Left lung (tissue), 4 donors: ENCODE measurements at regions not wholly inside any gene's neighbourhood (a gene's known extent, or its start where the extent isn't known, plus 50 kb on each side); places are given as distances from the start of the nearest gene placed in this dataset.

Experiments used
- ATAC-seq: fragments of 200-7000 bp; cut with Tn5 transposase; one replicate; pipeline ENCODE4 v1.9.1; 2020; ENCODE audit warnings: moderate library complexity
- DNase-seq, 4 donors: peaks; one replicate each; pipeline ENCODE4 v3.0.0-alpha.2; 2013 to 2020
- H3K27ac ChIP-seq, 2 donors: fragments of 200-600 bp; sonication (generic) in 1 of 2; one replicate each; pipeline versions ENCODE4 v1.5.0 to v1.8.0; 2020 to 2021
- H3K27me3 ChIP-seq, 2 donors: fragments of 200-600 bp; sonication (generic) in 1 of 2; one replicate each; pipeline versions ENCODE4 v1.5.0 to v1.8.0; 2020 to 2021
- H3K36me3 ChIP-seq, 2 donors: fragments of 200-600 bp; sonication (generic) in 1 of 2; one replicate each; pipeline versions ENCODE4 v1.5.0 to v1.8.0; 2020 to 2021
- H3K4me1 ChIP-seq, 2 donors: fragments of 200-600 bp; one replicate each; pipeline ENCODE4 v1.8.0; 2021
- H3K4me3 ChIP-seq, 2 donors: fragments of 200-600 bp; sonication (generic) in 1 of 2; one replicate each; pipeline versions ENCODE4 v1.5.0 to v1.8.0; 2020 to 2021; ENCODE audit warnings: mild to moderate bottlenecking in 1 of 2
- H3K9me3 ChIP-seq, 2 donors: fragments of 200-600 bp; sonication (generic) in 1 of 2; one replicate each; pipeline versions ENCODE4 v1.5.0 to v1.8.0; 2020 to 2021
- CTCF ChIP-seq, 2 donors: fragments of 200-600 bp; sonication (generic) in 1 of 2; IDR thresholded peaks; one replicate each; pipeline versions ENCODE4 v1.5.0 to v1.8.0; 2021; ENCODE audit warnings: antibody characterized with exemption in 2 of 2
- intact Hi-C, 2 donors: fragments of 100-400 bp; cut with DNase I; formaldehyde crosslinking; loops; one replicate each; pipeline versions ENCODE4 v1.11.2 to v1.14.2; 2022
- donor health status: DM: no; HTN: yes; CAD: no.
- donor health status: DM: no; HTN: no; CAD: no.

GRCh38 chr5:3680821-3681220 is 85.2 kb downstream of the IRX1 start:
- Histone ChIP-seq H3K4me1 (no peaks in the 10 kb centered on the region), H3K4me3 (no peak overlapping the region), H3K9me3 (no peaks in the 10 kb centered on the region), H3K27ac (no peak overlapping the region), H3K36me3 (no peaks in the 10 kb centered on the region), H3K27me3 (no peaks in the 10 kb centered on the region)
- no peak for DNase-seq
- ATAC-seq, result no peak
- TF ChIP-seq CTCF (IDR thresholded peaks at IDR 0.05), result no peak
- intact Hi-C loops, result no loop called here

GRCh38 chr5:3684118-3684517 is 88.5 kb downstream of the IRX1 start:
- TF ChIP-seq CTCF (IDR thresholded peaks at IDR 0.05), result no peak
- intact Hi-C loops, result no loop called here

DNA sequence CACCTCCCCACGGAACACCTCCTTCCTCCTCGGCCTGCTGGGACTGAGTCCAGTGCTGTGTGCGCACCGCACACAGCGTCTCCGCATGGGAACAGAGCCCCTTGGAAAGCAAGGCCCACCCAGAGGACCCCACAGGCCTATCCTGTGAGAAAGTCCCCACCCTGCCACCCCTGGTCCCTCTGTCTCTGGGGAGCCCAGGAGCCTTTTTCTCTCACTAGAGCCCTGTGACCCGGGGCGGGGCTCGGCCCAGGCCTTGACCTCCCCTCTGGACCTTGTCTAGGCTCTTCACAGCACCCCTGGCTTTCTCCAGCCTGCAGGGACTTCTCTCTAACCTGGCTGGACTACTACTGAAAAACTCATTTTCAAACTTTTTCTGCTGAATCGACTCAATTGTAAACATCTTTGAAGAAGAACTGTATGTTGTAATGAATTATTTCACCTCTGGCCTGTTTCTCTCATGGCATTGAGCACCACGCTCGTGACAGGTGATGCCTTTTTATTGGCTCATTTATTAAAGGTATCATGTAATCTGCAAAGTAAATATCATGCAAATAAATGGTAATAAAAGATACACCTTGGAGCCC is 89.2 kb downstream of the IRX1 start:
- H3K4me3 ChIP-seq, result no peak overlapping the region
- no peaks in the 10 kb centered on the region for H3K36me3 ChIP-seq
- no peak for ATAC-seq
- TF ChIP-seq CTCF (IDR thresholded peaks at IDR 0.05), result no peak
- no peak for DNase-seq
- H3K27ac ChIP-seq, result no peak overlapping the region
- H3K9me3 ChIP-seq, result no peaks in the 10 kb centered on the region
- H3K4me1 ChIP-seq, result no peaks in the 10 kb centered on the region
- intact Hi-C loops, result no loop called here
- H3K27me3 ChIP-seq, result no peaks in the 10 kb centered on the region

More at GRCh38 chr5:3684118-3684517, 88.5 kb downstream of the IRX1 start:
- no peak for ATAC-seq
- Histone ChIP-seq H3K36me3 (no peaks in the 10 kb centered on the region), H3K27me3 (no peaks in the 10 kb centered on the region), H3K9me3 (no peaks in the 10 kb centered on the region), H3K27ac (no peak overlapping the region), H3K4me3 (no peak overlapping the region), H3K4me1 (no peaks in the 10 kb centered on the region)
- no peak for DNase-seq

- no peaks in the 10 kb centered on the region for H3K9me3 ChIP-seq
- H3K36me3 ChIP-seq, result no peaks in the 10 kb centered on the region
- no peaks in the 10 kb centered on the region for H3K27me3 ChIP-seq
- no peaks in the 10 kb centered on the region for H3K4me1 ChIP-seq
- no peak overlapping the region for H3K27ac ChIP-seq
- TF ChIP-seq CTCF (IDR thresholded peaks at IDR 0.05), result no peak
- no peak for ATAC-seq
- intact Hi-C loops, result no loop called here
- no peak for DNase-seq
- no peak overlapping the region for H3K4me3 ChIP-seq
Measured at GRCh38 chr5:3694819-3695218, 99.2 kb downstream of the IRX1 start.

DNA sequence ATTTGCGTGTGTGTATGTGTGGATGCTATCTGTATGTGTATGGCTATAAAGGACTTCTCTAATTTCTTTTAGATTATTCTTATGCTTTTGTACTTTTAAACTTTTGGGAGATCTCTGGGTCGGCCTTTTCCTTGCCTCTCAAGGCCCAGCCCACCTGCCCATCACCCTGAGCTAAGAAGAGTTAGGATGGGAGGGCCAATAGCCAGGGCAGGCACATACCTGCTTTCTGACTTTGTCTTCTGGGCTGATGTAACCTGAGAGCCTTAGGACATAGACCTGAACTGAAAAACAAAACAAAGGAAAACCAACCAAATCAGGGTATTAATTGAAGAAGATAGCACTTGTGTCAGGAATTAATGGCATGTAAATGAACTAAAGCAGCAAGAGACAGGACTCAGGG is 100.2 kb downstream of the IRX1 start:
- no peaks in the 10 kb centered on the region for H3K4me1 ChIP-seq
- ATAC-seq (no peak), DNase-seq (no peak)
- no peaks in the 10 kb centered on the region for H3K36me3 ChIP-seq
- no peaks in the 10 kb centered on the region for H3K9me3 ChIP-seq
- H3K27ac ChIP-seq, result no peak overlapping the region
- no peaks in the 10 kb centered on the region for H3K27me3 ChIP-seq
- H3K4me3 ChIP-seq, result no peak overlapping the region
- intact Hi-C loops, result no loop called here
- TF ChIP-seq CTCF (IDR thresholded peaks at IDR 0.05), result no peak
